ENCODE measurements at regions not wholly inside any gene's neighbourhood (a gene's known extent, or its start where the extent isn't known, plus 50 kb on each side); places are given as distances from the start of the nearest gene placed in this dataset.

DNA sequence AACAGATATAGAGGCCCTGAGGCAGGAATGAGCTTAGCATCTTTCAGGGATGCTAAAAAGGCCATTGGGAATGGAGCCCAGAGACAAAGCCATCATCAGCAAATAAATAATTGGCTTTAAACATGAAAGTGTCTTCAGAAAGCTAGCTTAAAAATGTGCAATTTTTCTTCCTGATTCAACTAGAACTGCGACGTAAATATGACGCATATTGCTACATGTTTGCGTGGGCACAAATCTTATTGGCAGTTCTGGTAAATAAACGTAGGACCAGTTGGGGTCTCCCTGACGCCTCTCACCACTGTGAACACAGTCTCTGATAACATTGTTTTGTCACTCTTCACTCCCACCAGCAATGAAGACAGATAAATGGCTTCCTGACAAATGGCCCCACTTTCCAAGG, 97.3 kb upstream of the SRD5A3 start:
- Histone ChIP-seq H3K9me3 (no peaks in the 10 kb centered on the region), H3K27ac (no peak overlapping the region), H3K4me1 (no peaks in the 10 kb centered on the region), H3K27me3 (no peaks in the 10 kb centered on the region), H3K36me3 (no peaks in the 10 kb centered on the region), H3K4me3 (no peak overlapping the region)
- DNase-seq (no peak), FAIRE-seq (no peak), ATAC-seq (no peak)
- 48 to 52% methylated on average over 6 of the region's 6 CpGs for WGBS, 2 donors
- TF ChIP-seq, protein P1, sequence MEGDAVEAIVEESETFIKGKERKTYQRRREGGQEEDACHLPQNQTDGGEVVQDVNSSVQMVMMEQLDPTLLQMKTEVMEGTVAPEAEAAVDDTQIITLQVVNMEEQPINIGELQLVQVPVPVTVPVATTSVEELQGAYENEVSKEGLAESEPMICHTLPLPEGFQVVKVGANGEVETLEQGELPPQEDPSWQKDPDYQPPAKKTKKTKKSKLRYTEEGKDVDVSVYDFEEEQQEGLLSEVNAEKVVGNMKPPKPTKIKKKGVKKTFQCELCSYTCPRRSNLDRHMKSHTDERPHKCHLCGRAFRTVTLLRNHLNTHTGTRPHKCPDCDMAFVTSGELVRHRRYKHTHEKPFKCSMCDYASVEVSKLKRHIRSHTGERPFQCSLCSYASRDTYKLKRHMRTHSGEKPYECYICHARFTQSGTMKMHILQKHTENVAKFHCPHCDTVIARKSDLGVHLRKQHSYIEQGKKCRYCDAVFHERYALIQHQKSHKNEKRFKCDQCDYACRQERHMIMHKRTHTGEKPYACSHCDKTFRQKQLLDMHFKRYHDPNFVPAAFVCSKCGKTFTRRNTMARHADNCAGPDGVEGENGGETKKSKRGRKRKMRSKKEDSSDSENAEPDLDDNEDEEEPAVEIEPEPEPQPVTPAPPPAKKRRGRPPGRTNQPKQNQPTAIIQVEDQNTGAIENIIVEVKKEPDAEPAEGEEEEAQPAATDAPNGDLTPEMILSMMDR (IDR thresholded peaks at IDR 0.05): no peak
- intact Hi-C loops (cut with DNase I): no loop called here

GRCh38 chr4:55249476-55249875, 96.6 kb upstream of the SRD5A3 start:
- no peaks in the 10 kb centered on the region for H3K9me3 ChIP-seq
- H3K27ac ChIP-seq: no peak overlapping the region
- H3K36me3 ChIP-seq: no peaks in the 10 kb centered on the region
- H3K27me3 ChIP-seq: no peaks in the 10 kb centered on the region
- ATAC-seq (no peak), DNase-seq (no peak), FAIRE-seq (no peak)
- intact Hi-C loops (cut with DNase I): no loop called here
- no peaks in the 10 kb centered on the region for H3K4me1 ChIP-seq
- TF ChIP-seq, protein P1 (IDR thresholded peaks at IDR 0.05): no peak
- 51 to 64% methylated on average over 3 of the region's 3 CpGs for WGBS, 2 donors
- no peak overlapping the region for H3K4me3 ChIP-seq

DNA sequence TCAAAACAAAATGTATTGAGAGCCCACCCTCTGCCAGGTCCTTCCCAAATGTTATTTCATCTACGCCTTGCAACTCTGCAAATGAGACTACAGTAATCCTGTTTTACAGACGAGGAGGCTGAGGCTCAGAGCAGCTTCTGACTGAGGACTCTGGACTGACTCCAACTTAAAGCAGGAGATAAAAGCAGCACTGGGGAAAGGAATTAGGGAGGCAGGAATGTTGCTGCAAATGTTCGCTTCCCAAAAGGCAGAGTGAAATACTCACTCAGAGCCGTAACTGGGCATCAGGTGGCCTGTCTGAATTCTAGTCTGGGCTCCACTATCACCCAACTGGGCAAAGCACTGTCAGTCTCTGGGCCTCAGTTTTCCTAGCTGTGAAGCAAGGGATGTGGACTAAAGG, 94.7 kb upstream of the SRD5A3 start:
- no peak for FAIRE-seq
- Histone ChIP-seq H3K36me3 (no peaks in the 10 kb centered on the region), H3K27ac (no peak overlapping the region), H3K4me3 (no peak overlapping the region), H3K4me1 (no peaks in the 10 kb centered on the region), H3K27me3 (no peaks in the 10 kb centered on the region), H3K9me3 (no peaks in the 10 kb centered on the region)
- 34 to 52% methylated on average over 4 of the region's 4 CpGs for WGBS, 2 donors
- no peak for DNase-seq
- TF ChIP-seq, protein P1 (IDR thresholded peaks at IDR 0.05): no peak
- no peak for ATAC-seq
- intact Hi-C loops (cut with DNase I): no loop called here

GRCh38 chr4:55251896-55252295, 94.1 kb upstream of the SRD5A3 start:
- Histone ChIP-seq H3K9me3 (no peaks in the 10 kb centered on the region), H3K36me3 (no peaks in the 10 kb centered on the region), H3K27me3 (no peaks in the 10 kb centered on the region), H3K4me3 (no peak overlapping the region), H3K4me1 (no peaks in the 10 kb centered on the region), H3K27ac (no peak overlapping the region)
- TF ChIP-seq, protein P1 (IDR thresholded peaks at IDR 0.05): no peak
- intact Hi-C loops (cut with DNase I): no loop called here
- DNase-seq (no peak), ATAC-seq (no peak), FAIRE-seq (no peak)
- 62 to 75% methylated on average over 5 of the region's 5 CpGs for WGBS, 2 donors

DNA sequence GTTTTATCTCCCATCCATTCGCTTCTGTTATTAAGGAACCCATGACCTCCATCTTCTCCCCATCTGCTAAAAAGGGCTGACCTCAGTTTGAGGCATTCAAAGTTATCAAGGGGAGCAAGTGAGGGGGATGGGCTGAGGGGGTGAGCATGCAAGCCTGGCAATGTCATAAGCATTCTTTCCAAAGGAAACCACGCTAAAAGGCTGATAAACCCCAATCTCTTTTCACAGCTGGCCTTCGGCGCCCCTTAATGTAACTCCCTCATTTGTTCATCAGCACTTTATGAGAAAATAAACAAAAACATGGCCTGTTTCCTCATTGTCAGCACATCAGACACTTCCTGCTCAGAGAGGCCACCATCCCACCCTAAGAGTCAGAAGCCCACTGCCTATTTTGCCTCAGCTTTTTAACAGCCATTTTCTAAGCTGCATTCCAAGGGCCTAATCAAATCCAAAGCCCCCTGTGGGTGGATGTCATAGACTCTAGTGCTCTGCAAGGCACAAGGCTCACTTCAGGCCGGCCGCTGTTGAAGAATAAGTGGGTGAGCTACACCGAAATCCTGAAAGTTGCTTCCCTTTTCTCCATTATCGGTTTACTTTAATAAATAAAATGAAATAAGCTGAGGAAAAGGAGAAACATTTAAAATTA, 92.0 kb upstream of the SRD5A3 start:
- intact Hi-C loops (cut with DNase I): no loop called here
- WGBS, 2 donors: 70 to 79% methylated on average over 8 of the region's 8 CpGs
- Histone ChIP-seq H3K4me1 (no peaks in the 10 kb centered on the region), H3K27ac (no peak overlapping the region), H3K36me3 (no peaks in the 10 kb centered on the region), H3K27me3 (no peaks in the 10 kb centered on the region), H3K4me3 (no peak overlapping the region), H3K9me3 (no peaks in the 10 kb centered on the region)
- DNase-seq (no peak), FAIRE-seq (no peak), ATAC-seq (no peak)
- TF ChIP-seq, protein P1 (IDR thresholded peaks at IDR 0.05): no peak
